ENCODE measurements at regions not wholly inside any gene's neighbourhood (a gene's known extent, or its start where the extent isn't known, plus 50 kb on each side); places are given as distances from the start of the nearest gene placed in this dataset.
"Not testable (repeated sequence)": the region's sequence is repeated elsewhere in the genome, so short reads cannot be mapped to it uniquely, and the experiment has no call there.

DNA sequence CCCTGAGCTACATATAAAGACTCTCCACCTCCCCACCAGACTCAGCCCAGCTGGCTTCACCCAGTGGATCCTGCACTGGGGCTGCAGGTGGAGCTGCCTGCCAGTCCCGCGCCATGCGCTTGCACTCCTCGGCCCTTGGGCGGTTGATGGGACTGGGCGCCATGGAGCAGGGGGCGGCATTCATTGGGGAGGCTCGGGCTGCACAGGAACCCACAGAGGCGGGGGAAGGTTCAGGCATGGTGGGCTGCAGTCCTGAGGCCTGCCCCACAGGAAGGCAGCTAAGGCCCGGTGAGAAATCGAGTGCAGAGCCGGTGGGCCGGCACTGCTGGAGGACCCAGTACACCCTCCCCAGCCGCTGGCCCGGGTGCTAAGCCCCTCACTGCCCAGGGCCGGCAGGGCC is 157.2 kb upstream of the GNAI1 start:
- Histone ChIP-seq H3K9me3 (replicated peaks in 1 of 2; ENCODE audit: control insufficient read depth in 2 of 2, insufficient read depth in 1 of 2, low read depth in 1 of 2, low read length in 2 of 2) (no peaks in the 10 kb centered on the region), H2BK15ac (ENCODE audit: low read length) (no peak overlapping the region), H2BK5ac (ENCODE audit: low read length) (no peak overlapping the region), H3K4me3 (ENCODE audit: low read length in 2 of 2) (no peak overlapping the region), H2AK5ac (ENCODE audit: low read depth, low read length) (no peak overlapping the region), H3K4me1 (ENCODE audit: control insufficient read depth in 2 of 2, insufficient read depth in 1 of 2, low read depth in 1 of 2, low read length in 2 of 2) (no peaks in the 10 kb centered on the region), H3K14ac (ENCODE audit: low read length) (no peak overlapping the region), H4K91ac (ENCODE audit: low read depth, low read length, poor library complexity) (no peak overlapping the region), H3K27me3 (ENCODE audit: control insufficient read depth in 3 of 3, insufficient read depth in 3 of 3, low read depth in 1 of 3, low read length in 3 of 3) (no peaks in the 10 kb centered on the region), H3K27ac (replicated peaks; ENCODE audit: low read length) (no peak overlapping the region), H3K23ac (ENCODE audit: low read depth, low read length, poor library complexity) (no peak overlapping the region), H3K79me1 (ENCODE audit: low read depth, low read length) (no peaks in the 10 kb centered on the region), H2AFZ (ENCODE audit: low read length) (no peak overlapping the region), H2BK12ac (ENCODE audit: low read length) (no peak overlapping the region), H3K4me2 (ENCODE audit: insufficient read depth, low read length, poor library complexity, severe bottlenecking) (no peak overlapping the region), H3K9ac (ENCODE audit: low read depth, low read length, poor library complexity) (no peak overlapping the region), H3K36me3 (replicated peaks in 1 of 2; ENCODE audit: control insufficient read depth in 2 of 2, insufficient read depth in 2 of 2, low read length in 2 of 2) (no peaks in the 10 kb centered on the region), H4K8ac (ENCODE audit: low read depth, low read length) (no peak overlapping the region), H3K18ac (ENCODE audit: low read length) (peak overlapping the region; percentile 38), H3K4ac (ENCODE audit: low read length) (no peak overlapping the region), H2BK120ac (ENCODE audit: low read depth, low read length) (no peak overlapping the region)
- WGBS, 2 donors (ENCODE audit: extremely low coverage in 2 of 2, insufficient read length in 2 of 2, insufficient replicate concordance in 1 of 2) = no CpG with 5 or more reads among the region's 16 CpGs
- DNase-seq (ENCODE audit: low spot score) = no peak

DNA sequence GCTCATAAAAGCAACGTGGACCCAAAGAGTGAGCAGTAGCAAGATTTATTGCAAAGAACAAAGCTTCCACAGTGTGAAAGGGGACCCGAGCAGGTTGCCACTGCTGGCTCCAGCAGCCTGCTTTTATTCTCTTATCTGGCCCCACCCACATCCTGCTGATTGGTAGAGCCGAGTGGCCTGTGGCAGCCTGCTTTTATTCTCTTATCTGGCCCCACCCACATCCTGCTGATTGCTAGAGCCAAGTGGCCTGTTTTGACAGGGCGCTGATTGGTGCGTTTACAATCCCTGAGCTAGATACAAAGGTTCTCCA is 158.0 kb upstream of the GNAI1 start:
- not testable (repeated sequence) for H4K8ac ChIP-seq (ENCODE audit: low read depth, low read length); DNase-seq (ENCODE audit: low spot score); H3K27ac ChIP-seq (replicated peaks; ENCODE audit: low read length); H2AFZ ChIP-seq (ENCODE audit: low read length); H2AK5ac ChIP-seq (ENCODE audit: low read depth, low read length); H3K4me3 ChIP-seq (ENCODE audit: low read length in 2 of 2); H2BK120ac ChIP-seq (ENCODE audit: low read depth, low read length); H3K27me3 ChIP-seq (ENCODE audit: control insufficient read depth in 3 of 3, insufficient read depth in 3 of 3, low read depth in 1 of 3, low read length in 3 of 3); H3K36me3 ChIP-seq (replicated peaks in 1 of 2; ENCODE audit: control insufficient read depth in 2 of 2, insufficient read depth in 2 of 2, low read length in 2 of 2); H2BK5ac ChIP-seq (ENCODE audit: low read length); H2BK12ac ChIP-seq (ENCODE audit: low read length); H3K23ac ChIP-seq (ENCODE audit: low read depth, low read length, poor library complexity); H3K4ac ChIP-seq (ENCODE audit: low read length); H3K4me2 ChIP-seq (ENCODE audit: insufficient read depth, low read length, poor library complexity, severe bottlenecking); H3K4me1 ChIP-seq (ENCODE audit: control insufficient read depth in 2 of 2, insufficient read depth in 1 of 2, low read depth in 1 of 2, low read length in 2 of 2); H3K79me1 ChIP-seq (ENCODE audit: low read depth, low read length); H2BK15ac ChIP-seq (ENCODE audit: low read length); H3K14ac ChIP-seq (ENCODE audit: low read length); H3K9ac ChIP-seq (ENCODE audit: low read depth, low read length, poor library complexity); H3K18ac ChIP-seq (ENCODE audit: low read length); H4K91ac ChIP-seq (ENCODE audit: low read depth, low read length, poor library complexity); H3K9me3 ChIP-seq (replicated peaks in 1 of 2; ENCODE audit: control insufficient read depth in 2 of 2, insufficient read depth in 1 of 2, low read depth in 1 of 2, low read length in 2 of 2)
- no CpG with 5 or more reads among the region's 5 CpGs for WGBS, 2 donors (ENCODE audit: extremely low coverage in 2 of 2, insufficient read length in 2 of 2, insufficient replicate concordance in 1 of 2)

DNA sequence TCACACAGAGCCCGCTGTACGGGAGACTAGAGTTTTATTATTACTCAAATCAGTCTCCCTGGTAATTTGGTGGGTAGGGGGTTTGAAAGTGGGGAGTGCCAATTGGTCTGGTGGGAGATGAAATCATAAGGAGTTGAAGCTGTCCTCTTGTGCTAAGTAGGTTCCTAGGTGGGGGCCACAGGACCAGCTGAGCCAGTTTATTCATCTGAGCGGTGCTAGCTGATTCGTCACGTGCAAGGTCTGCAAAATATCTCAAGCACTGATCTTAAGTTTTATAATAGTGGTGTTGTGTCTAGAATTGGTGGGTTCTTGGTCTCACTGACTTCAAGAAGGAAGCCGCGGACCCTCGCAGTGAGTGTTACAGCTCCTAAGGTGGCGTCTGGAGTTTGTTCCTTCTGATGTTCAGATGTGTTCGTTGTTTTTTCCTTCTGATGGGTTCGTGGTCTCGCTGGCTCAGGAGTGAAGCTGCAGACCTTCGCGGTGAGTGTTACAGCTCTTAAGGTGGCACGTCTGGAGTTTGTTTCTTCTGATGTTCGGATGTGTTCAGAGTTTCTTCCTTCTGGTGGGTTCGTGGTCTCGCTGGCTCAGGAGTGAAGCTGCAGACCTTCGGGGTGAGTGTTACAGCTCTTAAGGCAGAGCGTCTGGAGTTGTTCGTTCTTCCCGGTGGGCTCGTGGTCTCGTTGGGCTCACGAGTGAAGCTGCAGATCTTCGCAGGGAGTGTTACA is 158.5 kb upstream of the GNAI1 start:
- H3K4me2 ChIP-seq (ENCODE audit: insufficient read depth, low read length, poor library complexity, severe bottlenecking); H4K8ac ChIP-seq (ENCODE audit: low read depth, low read length); H3K23ac ChIP-seq (ENCODE audit: low read depth, low read length, poor library complexity); H2BK15ac ChIP-seq (ENCODE audit: low read length); H3K4ac ChIP-seq (ENCODE audit: low read length); H2BK120ac ChIP-seq (ENCODE audit: low read depth, low read length); H2BK12ac ChIP-seq (ENCODE audit: low read length); H2AK5ac ChIP-seq (ENCODE audit: low read depth, low read length); H3K4me1 ChIP-seq (ENCODE audit: control insufficient read depth in 2 of 2, insufficient read depth in 1 of 2, low read depth in 1 of 2, low read length in 2 of 2); H3K14ac ChIP-seq (ENCODE audit: low read length); H3K27ac ChIP-seq (replicated peaks; ENCODE audit: low read length); H3K9ac ChIP-seq (ENCODE audit: low read depth, low read length, poor library complexity); H3K79me1 ChIP-seq (ENCODE audit: low read depth, low read length); H3K36me3 ChIP-seq (replicated peaks in 1 of 2; ENCODE audit: control insufficient read depth in 2 of 2, insufficient read depth in 2 of 2, low read length in 2 of 2); H4K91ac ChIP-seq (ENCODE audit: low read depth, low read length, poor library complexity); DNase-seq (ENCODE audit: low spot score); H2BK5ac ChIP-seq (ENCODE audit: low read length); H3K4me3 ChIP-seq (ENCODE audit: low read length in 2 of 2); H3K9me3 ChIP-seq (replicated peaks in 1 of 2; ENCODE audit: control insufficient read depth in 2 of 2, insufficient read depth in 1 of 2, low read depth in 1 of 2, low read length in 2 of 2); H3K27me3 ChIP-seq (ENCODE audit: control insufficient read depth in 3 of 3, insufficient read depth in 3 of 3, low read depth in 1 of 3, low read length in 3 of 3); H3K18ac ChIP-seq (ENCODE audit: low read length): not testable (repeated sequence)
- peak overlapping the region; percentile 17 for H2AFZ ChIP-seq (ENCODE audit: low read length)
- no CpG with 5 or more reads among the region's 26 CpGs for WGBS, 2 donors (ENCODE audit: extremely low coverage in 2 of 2, insufficient read length in 2 of 2, insufficient replicate concordance in 1 of 2)

DNA sequence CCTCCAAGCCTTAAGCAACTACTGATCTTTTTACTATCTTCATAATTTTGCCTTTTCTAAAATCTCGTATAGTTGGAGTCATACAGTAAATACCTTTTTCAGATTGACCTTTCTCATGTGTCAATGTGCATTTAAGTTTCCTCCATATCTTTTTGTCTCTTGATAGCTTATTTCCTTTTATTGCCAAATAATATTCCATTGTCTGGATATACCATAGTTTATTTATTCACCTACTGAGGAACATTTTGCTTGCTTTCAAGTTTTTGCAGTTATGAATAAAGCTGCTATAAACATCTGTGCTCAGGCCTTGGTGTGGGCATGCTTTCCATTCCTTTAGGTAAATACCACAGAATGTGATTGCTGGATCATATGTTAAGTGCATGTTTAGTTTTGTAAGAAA is 161.2 kb upstream of the GNAI1 start:
- H3K23ac ChIP-seq (ENCODE audit: low read depth, low read length, poor library complexity) = no peak overlapping the region
- no peak overlapping the region for H3K14ac ChIP-seq (ENCODE audit: low read length)
- no peaks in the 10 kb centered on the region for H3K27me3 ChIP-seq (ENCODE audit: control insufficient read depth in 3 of 3, insufficient read depth in 3 of 3, low read depth in 1 of 3, low read length in 3 of 3)
- H2BK15ac ChIP-seq (ENCODE audit: low read length) = no peak overlapping the region
- no peak overlapping the region for H3K4ac ChIP-seq (ENCODE audit: low read length)
- no peaks in the 10 kb centered on the region for H3K9me3 ChIP-seq (replicated peaks in 1 of 2; ENCODE audit: control insufficient read depth in 2 of 2, insufficient read depth in 1 of 2, low read depth in 1 of 2, low read length in 2 of 2)
- no peaks in the 10 kb centered on the region for H3K36me3 ChIP-seq (replicated peaks in 1 of 2; ENCODE audit: control insufficient read depth in 2 of 2, insufficient read depth in 2 of 2, low read length in 2 of 2)
- H3K4me2 ChIP-seq (ENCODE audit: insufficient read depth, low read length, poor library complexity, severe bottlenecking) = no peak overlapping the region
- no peak overlapping the region for H3K9ac ChIP-seq (ENCODE audit: low read depth, low read length, poor library complexity)
- H4K91ac ChIP-seq (ENCODE audit: low read depth, low read length, poor library complexity) = no peak overlapping the region
- no CpG with 5 or more reads among the region's 1 CpG for WGBS, 2 donors (ENCODE audit: extremely low coverage in 2 of 2, insufficient read length in 2 of 2, insufficient replicate concordance in 1 of 2)
- no peaks in the 10 kb centered on the region for H3K79me1 ChIP-seq (ENCODE audit: low read depth, low read length)
- no peak overlapping the region for H2AK5ac ChIP-seq (ENCODE audit: low read depth, low read length)
- no peak overlapping the region for H3K4me3 ChIP-seq (ENCODE audit: low read length in 2 of 2)
- H2BK5ac ChIP-seq (ENCODE audit: low read length) = no peak overlapping the region
- no peak overlapping the region for H2BK12ac ChIP-seq (ENCODE audit: low read length)
- H2BK120ac ChIP-seq (ENCODE audit: low read depth, low read length) = no peak overlapping the region
- no peak overlapping the region for H3K18ac ChIP-seq (ENCODE audit: low read length)
- no peak overlapping the region for H4K8ac ChIP-seq (ENCODE audit: low read depth, low read length)
- DNase-seq (ENCODE audit: low spot score) = no peak
- H3K4me1 ChIP-seq (ENCODE audit: control insufficient read depth in 2 of 2, insufficient read depth in 1 of 2, low read depth in 1 of 2, low read length in 2 of 2) = no peaks in the 10 kb centered on the region
- no peak overlapping the region for H2AFZ ChIP-seq (ENCODE audit: low read length)
- H3K27ac ChIP-seq (replicated peaks; ENCODE audit: low read length) = no peak overlapping the region
